ENCODE measurements at regions not wholly inside any gene's neighbourhood (a gene's known extent, or its start where the extent isn't known, plus 50 kb on each side); places are given as distances from the start of the nearest gene placed in this dataset.
A peak's percentile ranks its signal among the peaks of the same experiment; 100 is the strongest.

- TF ChIP-seq CTCF (IDR thresholded peaks at IDR 0.05): no peak
- peak; percentile 41 to 71 (median 62) for ATAC-seq
- Histone ChIP-seq H3K27ac (no peak overlapping the region), H3K4me3 (no peak overlapping the region), H3K27me3 (peaks cover 0 to 7% (median 3%) of the 10 kb centered on the region in 4 donors), H3K36me3 (no peaks in the 10 kb centered on the region), H3K4me1 (no peaks in the 10 kb centered on the region), H3K9me3 (no peaks in the 10 kb centered on the region)
- FAIRE-seq: no peak
- intact Hi-C loops (cut with DNase I): no loop called here
- DNase-seq: peak in 2 of 6 donors; percentile 1 to 12
- 20 to 28% methylated on average over 7 of the region's 7 CpGs for WGBS, 2 donors
Measured at GRCh38 chrX:104435249-104435648, 130.8 kb upstream of the IL1RAPL2 start.

GRCh38 chrX:104432321-104432720 lies 133.7 kb upstream of the IL1RAPL2 start:
- FAIRE-seq: peak; percentile 37
- no peaks in the 10 kb centered on the region for H3K4me1 ChIP-seq
- no peaks in the 10 kb centered on the region for H3K9me3 ChIP-seq
- H3K4me3 ChIP-seq: no peak overlapping the region
- intact Hi-C loops (cut with DNase I): no loop called here
- ATAC-seq: peak in 2 of 4 donors; percentile 41 to 72
- H3K27me3 ChIP-seq: peaks cover 0 to 11% (median 7%) of the 10 kb centered on the region in 4 donors
- H3K36me3 ChIP-seq: no peaks in the 10 kb centered on the region
- no peak for DNase-seq
- whole genome bisulfite sequencing, 2 donors: 23 to 46% methylated on average over 3 of the region's 3 CpGs
- TF ChIP-seq CTCF (IDR thresholded peaks at IDR 0.05): no peak
- peak overlapping the region in 1 of 4 donors; percentile 12 for H3K27ac ChIP-seq

DNA sequence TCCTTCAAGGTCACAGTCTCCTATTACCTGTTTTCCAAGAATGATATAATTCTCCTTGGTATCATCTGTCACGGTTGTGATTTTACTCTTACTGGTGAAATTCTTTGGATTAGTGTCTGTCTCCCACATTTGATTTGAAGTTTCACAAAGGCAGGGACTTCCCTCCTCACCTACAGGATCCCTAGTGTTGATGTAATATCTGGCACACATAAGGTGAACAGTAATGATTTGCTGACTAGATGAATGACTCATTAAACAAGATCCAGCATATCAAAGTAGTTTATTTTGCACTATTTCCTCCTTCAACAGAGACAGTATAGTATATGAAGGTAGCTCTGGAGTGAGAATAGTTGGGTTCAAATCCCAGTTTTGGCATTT lies 135.3 kb upstream of the IL1RAPL2 start:
- WGBS, 2 donors: 15 to 26% methylated on average over 1 of the region's 1 CpG
- Histone ChIP-seq H3K4me3 (no peak overlapping the region), H3K36me3 (no peaks in the 10 kb centered on the region), H3K9me3 (no peaks in the 10 kb centered on the region), H3K27me3 (peaks cover 0 to 12% (median 7%) of the 10 kb centered on the region in 4 donors), H3K4me1 (no peaks in the 10 kb centered on the region), H3K27ac (peak overlapping the region in 1 of 4 donors; percentile 5)
- no peak for TF ChIP-seq CTCF (IDR thresholded peaks at IDR 0.05)
- no peak for DNase-seq
- FAIRE-seq: no peak
- peak in 3 of 4 donors; percentile 63 to 81 (median 76) for ATAC-seq
- intact Hi-C loops (cut with DNase I): no loop called here

DNA sequence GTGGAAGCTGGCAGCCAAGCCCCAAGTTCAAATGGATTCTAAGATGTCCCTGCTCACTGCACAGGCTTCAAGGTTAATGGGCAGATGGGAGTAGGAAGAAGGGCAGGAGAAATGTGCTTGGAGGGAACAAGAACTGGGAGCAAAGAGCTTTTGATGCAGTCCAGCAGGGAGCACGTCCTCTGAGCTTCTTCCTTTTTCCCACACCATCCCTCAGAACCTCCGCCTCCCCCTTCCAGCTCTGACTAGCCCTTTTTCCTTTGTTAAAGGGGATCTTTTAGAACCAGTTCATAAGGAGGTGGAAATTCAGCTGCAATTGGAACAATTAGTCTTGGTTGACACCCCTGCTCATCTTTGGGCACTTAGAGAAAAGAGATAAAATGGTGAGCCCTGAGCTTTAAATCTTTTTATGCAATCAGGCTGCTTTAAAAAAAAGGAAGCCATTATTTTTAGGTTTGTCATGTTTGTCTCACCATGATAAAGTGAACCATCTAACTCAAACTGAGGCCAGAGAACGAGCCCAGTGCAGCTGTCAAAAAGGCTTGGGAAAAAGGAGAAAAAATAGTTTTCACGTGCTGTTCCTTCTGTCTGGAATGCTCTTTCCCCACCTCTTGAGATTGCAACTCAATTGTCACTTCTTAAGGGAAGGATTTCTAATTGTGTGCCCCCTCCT lies 135.8 kb upstream of the IL1RAPL2 start:
- FAIRE-seq: no peak
- no peaks in the 10 kb centered on the region for H3K4me1 ChIP-seq
- no peaks in the 10 kb centered on the region for H3K9me3 ChIP-seq
- ATAC-seq: no peak
- peaks cover 0 to 12% (median 7%) of the 10 kb centered on the region in 4 donors for H3K27me3 ChIP-seq
- no peaks in the 10 kb centered on the region for H3K36me3 ChIP-seq
- WGBS, 2 donors: 29 to 32% methylated on average over 4 of the region's 4 CpGs
- no peak overlapping the region for H3K4me3 ChIP-seq
- intact Hi-C loops (cut with DNase I): no loop called here
- H3K27ac ChIP-seq: no peak overlapping the region
- TF ChIP-seq CTCF (IDR thresholded peaks at IDR 0.05): no peak
- no peak for DNase-seq

DNA sequence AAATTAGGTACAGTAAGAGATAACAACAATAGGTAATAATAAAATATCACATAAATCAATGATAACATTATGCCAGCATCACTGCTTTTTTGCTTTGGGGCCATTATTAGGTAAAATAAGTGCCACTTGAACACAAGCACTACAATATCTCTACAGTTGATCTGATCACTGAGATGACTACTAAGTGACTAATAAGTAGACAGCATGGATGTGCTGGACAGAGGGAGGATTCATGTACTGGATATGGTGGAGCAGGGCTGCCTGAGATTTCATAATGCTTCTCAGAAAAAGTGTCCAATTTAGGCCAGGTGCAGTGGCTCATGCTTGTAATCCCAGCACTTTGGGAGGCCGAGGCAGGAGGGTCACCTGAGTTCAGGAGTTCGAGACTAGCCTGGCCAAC lies 137.8 kb upstream of the IL1RAPL2 start:
- Histone ChIP-seq H3K27me3 (peaks cover 0 to 15% (median 7%) of the 10 kb centered on the region in 4 donors), H3K4me3 (no peak overlapping the region), H3K27ac (no peak overlapping the region), H3K36me3 (no peaks in the 10 kb centered on the region), H3K9me3 (no peaks in the 10 kb centered on the region), H3K4me1 (no peaks in the 10 kb centered on the region)
- 67 to 76% methylated on average over 2 of the region's 2 CpGs for WGBS, 2 donors
- TF ChIP-seq CTCF (IDR thresholded peaks at IDR 0.05): no peak
- ATAC-seq (no peak), DNase-seq (no peak), FAIRE-seq (no peak)
- intact Hi-C loops (cut with DNase I): no loop called here

Data from pancreas (tissue), 10 donors.